Endothelial cell of umbilical vein (primary cell): ENCODE measurements at regions not wholly inside any gene's neighbourhood (a gene's known extent, or its start where the extent isn't known, plus 50 kb on each side); places are given as distances from the start of the nearest gene placed in this dataset.

Source experiments
- BruUV-seq: library from RNA; stranded (reverse); fragments of 400-500 nt; replicated peaks from 2 replicates; lab custom pipeline; 2021; lab: Mats Ljungman, UMichigan
- CTCF ChIA-PET: fragments of 300-600, 350-600 bp; sonication (Branson Sonifier 250); formaldehyde crosslinking; loops from one replicate; lab custom pipeline; 2021; ENCODE audit warnings: antibody characterized with exemption, inconsistent platforms; lab: Charles Lee
- POLR2A ChIA-PET: fragments of 300-600, 350-600 bp; sonication (Branson Sonifier 250); formaldehyde crosslinking; loops from one replicate; lab custom pipeline; 2021; ENCODE audit warnings: antibody characterized with exemption, inconsistent platforms; lab: Charles Lee
- DNase-seq: peaks from one replicate; pipeline ENCODE4 v3.0.0-alpha.2; 2011; ENCODE audit warnings: low read depth, low spot score
- FAIRE-seq: peaks from 2 replicates; lab custom pipeline; 2011; peaks lifted over from hg19 to GRCh38; lab: Jason Lieb, UNC
- H2AFZ ChIP-seq: 2 replicates; pipeline ENCODE4 v1.6.0; 2012; ENCODE audit warnings: low read depth, low read length, control low read depth, inconsistent platforms
- H3K27ac ChIP-seq: 2 replicates; pipeline ENCODE4 v1.5.1; 2011; ENCODE audit warnings: low read depth, mild to moderate bottlenecking, control low read depth, low read length, moderate library complexity; ENCODE audit not compliant: insufficient read depth
- H3K27me3 ChIP-seq, 2 experiments: 2 replicates each; pipeline versions ENCODE4 v1.6.0 to v1.6.1; 2011; ENCODE audit warnings: low read length in 2 of 2, mixed read lengths in 1 of 2; ENCODE audit not compliant: control insufficient read depth in 2 of 2, insufficient read depth in 2 of 2
- H3K36me3 ChIP-seq, 2 experiments: 2 replicates in 1 of 2; 3 replicates in 1 of 2; pipeline ENCODE4 v1.5.1; 2011; ENCODE audit warnings: low read length in 2 of 2, mild to moderate bottlenecking in 1 of 2, moderate library complexity in 1 of 2; ENCODE audit not compliant: control insufficient read depth in 2 of 2, insufficient read depth in 2 of 2; ENCODE audit errors: extremely low read depth in 1 of 2
- H3K4me1 ChIP-seq: 3 replicates; pipeline ENCODE4 v1.5.1; 2011; ENCODE audit warnings: mild to moderate bottlenecking, low read length; ENCODE audit not compliant: control insufficient read depth, insufficient read depth; ENCODE audit errors: extremely low read depth
- H3K4me2 ChIP-seq: 2 replicates; pipeline ENCODE4 v1.6.1; 2011; ENCODE audit warnings: low read length, control low read depth, mixed read lengths; ENCODE audit not compliant: insufficient read depth
- H3K4me3 ChIP-seq, 3 experiments: fragments of 200-600 bp in 1 of 3; sonication (generic), shearing (Covaris generic) in 1 of 3; replicated peaks in 1 of 3; 2 replicates each; pipeline ENCODE4 v1.5.1; 2011 to 2016; ENCODE audit warnings: control low read depth in 3 of 3, low read length in 3 of 3, mild to moderate bottlenecking in 2 of 3, inconsistent platforms in 1 of 3, low read depth in 1 of 3, moderate library complexity in 1 of 3; ENCODE audit not compliant: insufficient read depth in 1 of 3
- H3K79me2 ChIP-seq: 2 replicates; pipeline ENCODE4 v1.6.0; 2012; ENCODE audit warnings: low read length, inconsistent platforms; ENCODE audit not compliant: control insufficient read depth, insufficient read depth
- H3K9ac ChIP-seq: replicated peaks from 2 replicates; pipeline ENCODE3; 2011; ENCODE audit warnings: low read length, control low read depth; ENCODE audit not compliant: insufficient read depth; ENCODE audit errors: extremely low read depth
- H3K9me1 ChIP-seq: replicated peaks from 3 replicates; pipeline ENCODE4 v1.6.0; 2011; ENCODE audit warnings: mild to moderate bottlenecking, low read length; ENCODE audit not compliant: control insufficient read depth, insufficient read depth; ENCODE audit errors: extremely low read depth
- H3K9me3 ChIP-seq: replicated peaks from 2 replicates; pipeline ENCODE4 v1.5.1; 2012; ENCODE audit warnings: low read length, inconsistent platforms; ENCODE audit not compliant: control insufficient read depth, insufficient read depth
- H4K20me1 ChIP-seq: replicated peaks from 2 replicates; pipeline ENCODE3; 2011; ENCODE audit warnings: mild to moderate bottlenecking, low read length; ENCODE audit not compliant: control insufficient read depth, insufficient read depth; ENCODE audit errors: extremely low read depth
- EZH2 ChIP-seq: IDR thresholded peaks from 2 replicates; pipeline ENCODE4 v1.6.1; 2012; ENCODE audit warnings: borderline replicate concordance, low read depth, mild to moderate bottlenecking, moderate library complexity, low read length, inconsistent platforms; ENCODE audit not compliant: severe bottlenecking
- FOS ChIP-seq: IDR thresholded peaks from 2 replicates; pipeline ENCODE4 v1.6.1; 2011; ENCODE audit warnings: mild to moderate bottlenecking, low read length, moderate library complexity, borderline replicate concordance; ENCODE audit not compliant: insufficient read depth
- GATA2 ChIP-seq: IDR thresholded peaks from 2 replicates; pipeline ENCODE4 v1.7.0; 2011; ENCODE audit warnings: low read depth, mild to moderate bottlenecking, moderate library complexity, mixed read lengths, low read length; ENCODE audit not compliant: insufficient read length, insufficient read depth
- JUN ChIP-seq: IDR thresholded peaks from 2 replicates; pipeline ENCODE4 v1.6.1; 2011; ENCODE audit warnings: borderline replicate concordance, low read depth; ENCODE audit not compliant: insufficient read length, insufficient read depth
- MYC ChIP-seq: IDR thresholded peaks from one replicate; pipeline ENCODE4 v1.6.1; 2011; ENCODE audit warnings: mild to moderate bottlenecking, low read depth, low read length
- POLR2A ChIP-seq: IDR thresholded peaks from 2 replicates; pipeline ENCODE4 v1.6.1; 2012; ENCODE audit warnings: low read depth, mild to moderate bottlenecking, control low read depth, low read length
- POLR2AphosphoS5 ChIP-seq: IDR thresholded peaks from 2 replicates; pipeline ENCODE4 v1.6.1; 2012; ENCODE audit warnings: low read depth, mild to moderate bottlenecking, control low read depth, low read length, moderate library complexity; ENCODE audit not compliant: insufficient read depth
- dilution Hi-C: fragments of 300-500 bp; cut with MboI; formaldehyde crosslinking; loops from one replicate; pipeline ENCODE4 v1.15.0; 2019; ENCODE audit warnings: low sequenced_read_pairs; ENCODE audit not compliant: extremely low pct_ligation_motif_present
- intact Hi-C: fragments of 100-400 bp; cut with micrococcal nuclease; formaldehyde crosslinking; loops from one replicate; pipeline ENCODE4 v1.10.0; 2022
- TF ChIP-seq, protein P1 (sequence below): IDR thresholded peaks from 2 replicates; pipeline ENCODE4 v1.6.1; 2011; ENCODE audit not compliant: insufficient read depth, insufficient read length
- TF ChIP-seq, protein P2 (sequence below), 2 donors: IDR thresholded peaks; 1 replicate in 1 of 2; 2 replicates in 1 of 2; pipeline ENCODE4 v1.5.1; 2011; ENCODE audit warnings: low read length in 2 of 2, mild to moderate bottlenecking in 2 of 2, moderate library complexity in 2 of 2, control low read depth in 1 of 2, inconsistent platforms in 1 of 2, low read depth in 1 of 2; ENCODE audit not compliant: insufficient read depth in 1 of 2; ENCODE audit errors: extremely low read depth in 1 of 2

DNA sequence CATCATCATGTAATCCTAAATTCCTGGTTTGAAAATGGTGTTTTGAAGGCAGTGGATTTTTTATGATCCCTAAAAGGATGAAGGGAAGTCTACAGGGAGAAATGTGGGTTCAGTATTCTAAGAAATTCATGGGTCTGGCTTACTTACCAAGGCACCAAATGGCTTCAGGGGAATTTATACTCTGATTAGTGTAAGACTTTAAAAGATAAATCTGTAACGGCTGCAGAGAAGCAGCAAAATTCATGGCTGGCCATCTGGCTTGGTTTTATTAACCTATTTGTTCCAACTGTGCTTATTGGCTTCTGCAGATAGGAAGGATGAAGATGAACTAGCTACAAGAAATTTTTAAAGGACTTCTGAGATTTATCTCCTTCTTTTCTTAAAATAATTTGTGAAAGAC is 222.8 kb downstream of the TENT4A start:
- BruUV-seq, result no TSS peak

More for the DNA sequence above, 222.8 kb downstream of the TENT4A start:
- H3K9ac ChIP-seq, result no peak overlapping the region
- peaks cover 2% of the 10 kb centered on the region for H3K9me3 ChIP-seq
- DNase-seq (no peak), FAIRE-seq (no peak)
- dilution Hi-C loops (no loop called here), intact Hi-C loops (no loop called here)
- no peak overlapping the region for H3K27ac ChIP-seq
- CTCF ChIA-PET, result no interaction called here
- no peaks in the 10 kb centered on the region for H3K4me1 ChIP-seq
- no peaks in the 10 kb centered on the region for H3K36me3 ChIP-seq
- H4K20me1 ChIP-seq, result no peaks in the 10 kb centered on the region
- H3K4me3 ChIP-seq, result no peak overlapping the region
- H3K9me1 ChIP-seq, result no peaks in the 10 kb centered on the region
- no peaks in the 10 kb centered on the region for H3K79me2 ChIP-seq
- no peak overlapping the region for H2AFZ ChIP-seq
- H3K4me2 ChIP-seq, result no peak overlapping the region
- no peak for TF ChIP-seq JUN
- TF ChIP-seq FOS, result no peak
- TF ChIP-seq, protein P1, sequence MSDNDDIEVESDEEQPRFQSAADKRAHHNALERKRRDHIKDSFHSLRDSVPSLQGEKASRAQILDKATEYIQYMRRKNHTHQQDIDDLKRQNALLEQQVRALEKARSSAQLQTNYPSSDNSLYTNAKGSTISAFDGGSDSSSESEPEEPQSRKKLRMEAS, result no peak
- no peak for TF ChIP-seq MYC
- TF ChIP-seq, protein P2, sequence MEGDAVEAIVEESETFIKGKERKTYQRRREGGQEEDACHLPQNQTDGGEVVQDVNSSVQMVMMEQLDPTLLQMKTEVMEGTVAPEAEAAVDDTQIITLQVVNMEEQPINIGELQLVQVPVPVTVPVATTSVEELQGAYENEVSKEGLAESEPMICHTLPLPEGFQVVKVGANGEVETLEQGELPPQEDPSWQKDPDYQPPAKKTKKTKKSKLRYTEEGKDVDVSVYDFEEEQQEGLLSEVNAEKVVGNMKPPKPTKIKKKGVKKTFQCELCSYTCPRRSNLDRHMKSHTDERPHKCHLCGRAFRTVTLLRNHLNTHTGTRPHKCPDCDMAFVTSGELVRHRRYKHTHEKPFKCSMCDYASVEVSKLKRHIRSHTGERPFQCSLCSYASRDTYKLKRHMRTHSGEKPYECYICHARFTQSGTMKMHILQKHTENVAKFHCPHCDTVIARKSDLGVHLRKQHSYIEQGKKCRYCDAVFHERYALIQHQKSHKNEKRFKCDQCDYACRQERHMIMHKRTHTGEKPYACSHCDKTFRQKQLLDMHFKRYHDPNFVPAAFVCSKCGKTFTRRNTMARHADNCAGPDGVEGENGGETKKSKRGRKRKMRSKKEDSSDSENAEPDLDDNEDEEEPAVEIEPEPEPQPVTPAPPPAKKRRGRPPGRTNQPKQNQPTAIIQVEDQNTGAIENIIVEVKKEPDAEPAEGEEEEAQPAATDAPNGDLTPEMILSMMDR (IDR thresholded peaks at IDR 0.05; ENCODE audit: extremely low read depth in 1 of 2, insufficient read depth in 1 of 2, low read depth in 1 of 2, low read length in 2 of 2), result no peak
- no peak for TF ChIP-seq EZH2
- TF ChIP-seq GATA2, result no peak
- no peak for TF ChIP-seq POLR2A
- TF ChIP-seq POLR2AphosphoS5, result no peak
- POLR2A ChIA-PET, result no interaction called here
- H3K27me3 ChIP-seq, result no peaks in the 10 kb centered on the region
